ENCODE measurements at regions not wholly inside any gene's neighbourhood (a gene's known extent, or its start where the extent isn't known, plus 50 kb on each side); places are given as distances from the start of the nearest gene placed in this dataset.

DNA sequence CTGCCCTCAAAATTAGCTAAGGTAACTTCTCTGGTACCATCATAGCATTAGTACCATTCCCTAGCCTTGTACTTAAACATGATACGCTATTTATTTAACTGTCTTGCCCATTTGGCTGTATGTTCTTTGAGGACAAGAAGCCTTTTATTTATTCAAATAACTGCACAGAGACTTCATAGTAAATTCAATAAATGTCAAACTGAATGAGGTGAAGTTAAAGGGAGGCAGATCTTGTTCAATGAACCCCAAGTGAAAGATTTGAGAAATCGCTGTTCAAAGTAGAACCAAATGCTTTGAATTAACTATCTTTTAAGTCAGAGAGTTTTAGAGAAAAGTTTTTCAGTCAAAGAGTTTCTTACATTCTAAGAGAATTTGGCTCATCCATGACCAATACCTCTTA, 203.6 kb downstream of the GXYLT1 start:
- TF ChIP-seq, protein P1, sequence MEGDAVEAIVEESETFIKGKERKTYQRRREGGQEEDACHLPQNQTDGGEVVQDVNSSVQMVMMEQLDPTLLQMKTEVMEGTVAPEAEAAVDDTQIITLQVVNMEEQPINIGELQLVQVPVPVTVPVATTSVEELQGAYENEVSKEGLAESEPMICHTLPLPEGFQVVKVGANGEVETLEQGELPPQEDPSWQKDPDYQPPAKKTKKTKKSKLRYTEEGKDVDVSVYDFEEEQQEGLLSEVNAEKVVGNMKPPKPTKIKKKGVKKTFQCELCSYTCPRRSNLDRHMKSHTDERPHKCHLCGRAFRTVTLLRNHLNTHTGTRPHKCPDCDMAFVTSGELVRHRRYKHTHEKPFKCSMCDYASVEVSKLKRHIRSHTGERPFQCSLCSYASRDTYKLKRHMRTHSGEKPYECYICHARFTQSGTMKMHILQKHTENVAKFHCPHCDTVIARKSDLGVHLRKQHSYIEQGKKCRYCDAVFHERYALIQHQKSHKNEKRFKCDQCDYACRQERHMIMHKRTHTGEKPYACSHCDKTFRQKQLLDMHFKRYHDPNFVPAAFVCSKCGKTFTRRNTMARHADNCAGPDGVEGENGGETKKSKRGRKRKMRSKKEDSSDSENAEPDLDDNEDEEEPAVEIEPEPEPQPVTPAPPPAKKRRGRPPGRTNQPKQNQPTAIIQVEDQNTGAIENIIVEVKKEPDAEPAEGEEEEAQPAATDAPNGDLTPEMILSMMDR (conservative IDR thresholded peaks at IDR 0.05; ENCODE audit: low read depth, low read length), result no peak
- no peak for TF ChIP-seq EZH2 (IDR thresholded peaks at IDR 0.05; ENCODE audit: low read length, unreplicated experiment)
- no peak for TF ChIP-seq EZH2phosphoT487 (IDR thresholded peaks at IDR 0.05; ENCODE audit: borderline replicate concordance, low read length)

Measured in PC-3 (cell line).